SH-SY5Y (cell line): ENCODE measurements at regions not wholly inside any gene's neighbourhood (a gene's known extent, or its start where the extent isn't known, plus 50 kb on each side); places are given as distances from the start of the nearest gene placed in this dataset.

Experiments
- GATA2 ChIP-seq: IDR thresholded peaks from 2 replicates; pipeline ENCODE4 v1.6.1; 2011; ENCODE audit warnings: mild to moderate bottlenecking, low read depth, low read length
- GATA3 ChIP-seq: IDR thresholded peaks from 2 replicates; pipeline ENCODE4 v1.6.1; 2011; ENCODE audit warnings: low read depth, mild to moderate bottlenecking, low read length, moderate library complexity

- no peak for TF ChIP-seq GATA2
- no peak for TF ChIP-seq GATA3
These were observed 87.2 kb upstream of the RALGPS2 start for GRCh38 chr1:178637841-178638240.
